SU-DHL-6 (cell line): ENCODE measurements at regions not wholly inside any gene's neighbourhood (a gene's known extent, or its start where the extent isn't known, plus 50 kb on each side); places are given as distances from the start of the nearest gene placed in this dataset.

Experiments used
- H2AFZ ChIP-seq: fragments of 200-600 bp; sonication (generic); 2 replicates; pipeline ENCODE4 v1.6.1; 2014; ENCODE audit warnings: low read depth, mild to moderate bottlenecking, moderate library complexity, mixed read lengths, antibody characterized with exemption, low read length; ENCODE audit not compliant: severe bottlenecking
- H3F3A ChIP-seq: fragments of 200-600 bp; shearing (Covaris generic); 2 replicates; pipeline ENCODE4 v1.6.0; 2016; ENCODE audit warnings: antibody characterized with exemption, mild to moderate bottlenecking; ENCODE audit not compliant: insufficient read depth
- H3K27ac ChIP-seq: fragments of 200-600 bp; sonication (generic); 2 replicates; pipeline ENCODE4 v1.5.1; 2016; ENCODE audit warnings: low read depth, mild to moderate bottlenecking, low read length, moderate library complexity, mixed read lengths
- H3K27me3 ChIP-seq: fragments of 200-600 bp; sonication (generic), shearing (Covaris generic); 2 replicates; pipeline ENCODE4 v1.6.0; 2014; ENCODE audit warnings: mild to moderate bottlenecking, low read length
- H3K36me3 ChIP-seq: fragments of 200-600 bp; sonication (generic); 2 replicates; pipeline ENCODE4 v1.6.1; 2014; ENCODE audit warnings: mild to moderate bottlenecking, low read length, mixed read lengths
- H3K4me2 ChIP-seq: fragments of 300-600, 200-600 bp; shearing (Covaris generic), sonication (generic); 2 replicates; pipeline ENCODE4 v1.6.0; 2014; ENCODE audit warnings: low read length, low read depth, mild to moderate bottlenecking; ENCODE audit not compliant: poor library complexity, severe bottlenecking
- H3K4me3 ChIP-seq: fragments of 200-600 bp; sonication (generic); 2 replicates; pipeline ENCODE4 v1.5.1; 2014; ENCODE audit warnings: antibody characterized with exemption, low read length, mild to moderate bottlenecking, mixed read lengths; ENCODE audit not compliant: insufficient read depth, poor library complexity, severe bottlenecking
- H3K79me2 ChIP-seq: fragments of 200-600 bp; sonication (generic); 2 replicates; pipeline ENCODE4 v1.6.1; 2014; ENCODE audit warnings: mild to moderate bottlenecking, low read length, moderate library complexity; ENCODE audit not compliant: insufficient read depth
- H3K9ac ChIP-seq: fragments of 200-600 bp; sonication (generic); 2 replicates; pipeline ENCODE4 v1.7.0; 2014; ENCODE audit warnings: mild to moderate bottlenecking, low read length
- H3K9me2 ChIP-seq: fragments of 200-600 bp; sonication (generic); replicated peaks from 2 replicates; pipeline ENCODE4 v1.6.1; 2014; ENCODE audit warnings: low read length; ENCODE audit not compliant: insufficient read depth
- H3K9me3 ChIP-seq: fragments of 200-600 bp; sonication (generic); 2 replicates; pipeline ENCODE4 v1.6.1; 2014; ENCODE audit warnings: low read length, mixed read lengths; ENCODE audit not compliant: insufficient read depth
- H4K20me1 ChIP-seq: fragments of 200-600 bp; sonication (generic); 2 replicates; pipeline ENCODE4 v1.6.1; 2014; ENCODE audit warnings: low read depth, mild to moderate bottlenecking, antibody characterized with exemption, low read length, moderate library complexity, mixed read lengths
- EZH2phosphoT487 ChIP-seq: fragments of 200-600 bp; sonication (generic), shearing (Covaris generic); conservative IDR thresholded peaks from 2 replicates; pipeline ENCODE4 v1.6.1; 2018; ENCODE audit warnings: mild to moderate bottlenecking, antibody characterized with exemption, low read length, moderate library complexity, mixed read lengths
- TF ChIP-seq, protein P1 (sequence below): fragments of 200-600 bp; sonication (generic); IDR thresholded peaks from one replicate; pipeline ENCODE4 v1.5.1; 2017; ENCODE audit warnings: antibody characterized with exemption, mild to moderate bottlenecking, low read length, moderate library complexity; ENCODE audit not compliant: insufficient read depth, poor library complexity, severe bottlenecking

DNA sequence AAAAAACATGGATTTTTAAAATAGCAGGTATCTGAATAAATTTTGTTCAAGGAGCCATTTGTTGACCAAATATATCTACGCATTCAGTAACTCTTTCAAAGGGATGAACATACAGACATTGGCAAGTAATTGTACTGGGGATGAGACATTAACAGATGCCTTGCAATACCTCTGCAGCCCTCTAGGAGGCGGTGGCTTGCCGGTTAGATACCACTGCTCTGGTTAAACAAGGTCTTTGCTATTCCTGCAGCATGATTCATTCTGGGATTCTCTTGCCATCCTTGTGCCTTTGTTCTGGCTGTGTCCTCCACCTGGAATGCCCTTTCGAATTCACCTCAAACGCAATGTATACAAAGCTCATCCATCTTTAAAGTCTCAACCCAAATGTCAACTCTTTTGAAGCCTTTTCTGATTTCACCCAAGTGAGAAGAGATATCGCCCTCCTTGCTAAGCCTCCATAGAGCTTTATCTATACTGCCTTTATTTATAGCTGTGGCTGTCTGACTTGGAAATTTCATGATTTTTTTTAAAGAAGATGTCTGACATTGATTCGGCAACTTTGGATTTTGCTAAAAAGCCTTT lies 131.0 kb upstream of the SRRM4 start:
- Histone ChIP-seq H3K9me2 (no peaks in the 10 kb centered on the region), H3K27me3 (no peaks in the 10 kb centered on the region), H4K20me1 (no peaks in the 10 kb centered on the region), H3K36me3 (no peaks in the 10 kb centered on the region), H3K4me3 (no peak overlapping the region), H3K27ac (no peak overlapping the region), H2AFZ (no peak overlapping the region), H3K9me3 (no peaks in the 10 kb centered on the region), H3K79me2 (no peaks in the 10 kb centered on the region), H3K9ac (no peak overlapping the region), H3F3A (no peaks in the 10 kb centered on the region), H3K4me2 (no peak overlapping the region)
- TF ChIP-seq, protein P1, sequence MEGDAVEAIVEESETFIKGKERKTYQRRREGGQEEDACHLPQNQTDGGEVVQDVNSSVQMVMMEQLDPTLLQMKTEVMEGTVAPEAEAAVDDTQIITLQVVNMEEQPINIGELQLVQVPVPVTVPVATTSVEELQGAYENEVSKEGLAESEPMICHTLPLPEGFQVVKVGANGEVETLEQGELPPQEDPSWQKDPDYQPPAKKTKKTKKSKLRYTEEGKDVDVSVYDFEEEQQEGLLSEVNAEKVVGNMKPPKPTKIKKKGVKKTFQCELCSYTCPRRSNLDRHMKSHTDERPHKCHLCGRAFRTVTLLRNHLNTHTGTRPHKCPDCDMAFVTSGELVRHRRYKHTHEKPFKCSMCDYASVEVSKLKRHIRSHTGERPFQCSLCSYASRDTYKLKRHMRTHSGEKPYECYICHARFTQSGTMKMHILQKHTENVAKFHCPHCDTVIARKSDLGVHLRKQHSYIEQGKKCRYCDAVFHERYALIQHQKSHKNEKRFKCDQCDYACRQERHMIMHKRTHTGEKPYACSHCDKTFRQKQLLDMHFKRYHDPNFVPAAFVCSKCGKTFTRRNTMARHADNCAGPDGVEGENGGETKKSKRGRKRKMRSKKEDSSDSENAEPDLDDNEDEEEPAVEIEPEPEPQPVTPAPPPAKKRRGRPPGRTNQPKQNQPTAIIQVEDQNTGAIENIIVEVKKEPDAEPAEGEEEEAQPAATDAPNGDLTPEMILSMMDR, result peak; percentile 48
- no peak for TF ChIP-seq EZH2phosphoT487

- no peaks in the 10 kb centered on the region for H3K9me2 ChIP-seq
- H3K4me3 ChIP-seq, result no peak overlapping the region
- no peaks in the 10 kb centered on the region for H3F3A ChIP-seq
- no peak overlapping the region for H2AFZ ChIP-seq
- no peak overlapping the region for H3K4me2 ChIP-seq
- no peaks in the 10 kb centered on the region for H3K27me3 ChIP-seq
- H3K27ac ChIP-seq, result no peak overlapping the region
- TF ChIP-seq, protein P1, result no peak
- TF ChIP-seq EZH2phosphoT487, result no peak
- H3K36me3 ChIP-seq, result no peaks in the 10 kb centered on the region
- no peaks in the 10 kb centered on the region for H4K20me1 ChIP-seq
- H3K9ac ChIP-seq, result no peak overlapping the region
- H3K9me3 ChIP-seq, result no peaks in the 10 kb centered on the region
- H3K79me2 ChIP-seq, result no peaks in the 10 kb centered on the region
Measured at GRCh38 chr12:118851891-118852290, 129.4 kb upstream of the SRRM4 start.

DNA sequence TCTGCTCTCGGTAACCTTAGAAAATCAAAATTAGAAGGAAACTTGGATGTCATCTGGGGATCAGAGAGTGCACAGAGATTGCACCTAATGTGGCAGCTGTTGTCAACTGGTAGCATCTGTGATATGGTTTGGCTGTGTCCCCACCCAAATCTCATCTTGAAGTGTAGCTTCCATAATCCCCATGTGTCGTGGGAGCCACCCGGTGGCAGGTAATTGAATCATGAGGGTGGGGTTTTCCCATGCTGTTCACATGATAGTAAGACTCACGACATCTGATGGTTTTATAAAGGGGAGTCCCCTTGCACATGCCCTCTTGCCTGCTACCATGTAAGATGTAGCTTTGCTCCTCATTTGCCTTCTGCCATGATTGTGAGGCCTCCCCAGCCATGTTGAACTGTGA lies 127.7 kb upstream of the SRRM4 start:
- TF ChIP-seq EZH2phosphoT487, result no peak
- TF ChIP-seq, protein P1, result no peak
- Histone ChIP-seq H4K20me1 (no peaks in the 10 kb centered on the region), H3K27ac (no peak overlapping the region), H3K9me3 (no peaks in the 10 kb centered on the region), H2AFZ (no peak overlapping the region), H3K4me3 (no peak overlapping the region), H3K9ac (no peak overlapping the region), H3K4me2 (no peak overlapping the region), H3K36me3 (no peaks in the 10 kb centered on the region), H3F3A (no peaks in the 10 kb centered on the region), H3K9me2 (no peaks in the 10 kb centered on the region), H3K79me2 (no peaks in the 10 kb centered on the region), H3K27me3 (no peaks in the 10 kb centered on the region)
